GM18858 (cell line): ENCODE measurements at regions not wholly inside any gene's neighbourhood (a gene's known extent, or its start where the extent isn't known, plus 50 kb on each side); places are given as distances from the start of the nearest gene placed in this dataset.

Experiments used
- ATAC-seq: cut with Tn5 transposase; IDR thresholded peaks from one replicate; pipeline ENCODE4 v1.9.1; 2021; ENCODE audit not compliant: unreplicated experiment

GRCh38 chr11:95717314-95717713 lies 72.3 kb downstream of the FAM76B start:
- no peak for ATAC-seq

GRCh38 chr11:95716266-95716665 lies 73.3 kb downstream of the FAM76B start:
- peak; percentile 1 for ATAC-seq

GRCh38 chr11:95715777-95716241 lies 73.8 kb downstream of the FAM76B start:
- ATAC-seq = peak; percentile 77

GRCh38 chr11:95714843-95715776 lies 74.5 kb downstream of the FAM76B start:
- no peak for ATAC-seq

- ATAC-seq = no peak
These were observed 76.2 kb downstream of the FAM76B start for GRCh38 chr11:95713428-95713827.

DNA sequence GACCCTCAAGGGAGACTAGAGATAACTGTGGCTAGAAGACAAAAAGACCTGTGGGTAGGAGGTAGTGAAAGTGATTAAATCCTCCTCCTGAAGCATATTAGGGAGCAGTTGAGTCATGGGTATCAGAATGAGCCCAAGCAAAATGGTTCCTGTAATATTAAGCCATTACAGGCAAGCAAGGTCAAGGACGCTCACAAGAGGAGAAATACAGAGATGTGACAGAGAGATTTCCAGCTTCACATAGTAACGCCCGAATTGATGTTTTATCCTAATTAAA lies 77.7 kb downstream of the FAM76B start:
- peak; percentile 13 for ATAC-seq

DNA sequence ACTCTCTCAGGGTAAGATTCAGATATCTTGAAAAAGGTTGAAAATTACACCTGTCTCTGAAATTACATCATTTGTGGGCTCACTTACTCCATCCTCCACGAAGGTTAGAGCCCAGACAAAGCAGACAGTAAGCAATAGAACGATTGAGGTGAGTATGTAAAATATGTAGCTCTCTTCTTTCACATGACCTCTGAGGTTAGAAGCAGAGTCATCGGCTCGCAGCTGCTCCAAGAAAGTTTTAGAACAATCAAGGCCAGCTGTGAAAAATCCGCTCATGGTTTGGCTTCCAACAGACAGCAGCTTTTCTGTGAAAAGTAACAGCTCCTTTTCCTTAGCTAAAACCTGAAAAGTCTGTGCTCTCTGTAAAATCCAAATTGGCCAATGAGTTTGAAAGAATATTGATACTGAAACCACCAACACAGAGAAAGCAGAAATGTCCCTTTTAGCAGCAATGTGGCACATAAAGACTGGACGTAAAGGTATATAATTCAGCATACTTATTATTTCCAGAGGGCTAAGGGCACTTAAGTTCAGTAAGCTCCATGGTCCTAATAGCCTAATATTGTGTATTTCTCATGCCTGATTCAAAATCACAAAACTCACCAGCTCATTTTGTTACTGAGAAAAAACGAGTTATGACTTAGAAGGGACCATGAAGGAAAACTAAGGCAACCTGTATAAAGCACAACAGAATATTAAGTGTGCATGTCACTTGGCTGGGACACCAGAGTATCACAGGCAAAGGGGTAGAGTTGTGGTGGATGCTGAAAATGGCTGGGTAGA lies 78.2 kb downstream of the FAM76B start:
- ATAC-seq = peak; percentile 29

GRCh38 chr11:95708681-95709080 lies 80.9 kb downstream of the FAM76B start:
- ATAC-seq = no peak

DNA sequence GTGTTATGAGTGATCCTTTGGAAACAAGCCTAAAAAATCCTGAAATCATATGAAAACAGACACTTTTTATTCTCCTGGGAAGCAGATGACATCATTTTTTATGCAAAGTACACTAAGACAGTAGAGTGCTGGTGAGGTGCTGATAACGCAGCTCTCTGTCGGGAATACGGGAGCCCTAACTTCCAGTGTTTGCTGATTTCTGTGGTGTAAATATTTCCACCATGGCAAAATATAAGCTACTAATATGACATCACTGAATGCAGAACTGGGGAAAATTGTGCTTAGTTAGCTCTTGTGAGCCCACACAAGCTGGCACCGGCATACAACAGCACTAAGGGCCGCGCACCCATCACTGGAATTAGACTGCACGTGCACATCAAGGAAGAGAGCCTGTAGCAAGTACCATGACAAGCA lies 82.6 kb downstream of the FAM76B start:
- ATAC-seq = no peak

DNA sequence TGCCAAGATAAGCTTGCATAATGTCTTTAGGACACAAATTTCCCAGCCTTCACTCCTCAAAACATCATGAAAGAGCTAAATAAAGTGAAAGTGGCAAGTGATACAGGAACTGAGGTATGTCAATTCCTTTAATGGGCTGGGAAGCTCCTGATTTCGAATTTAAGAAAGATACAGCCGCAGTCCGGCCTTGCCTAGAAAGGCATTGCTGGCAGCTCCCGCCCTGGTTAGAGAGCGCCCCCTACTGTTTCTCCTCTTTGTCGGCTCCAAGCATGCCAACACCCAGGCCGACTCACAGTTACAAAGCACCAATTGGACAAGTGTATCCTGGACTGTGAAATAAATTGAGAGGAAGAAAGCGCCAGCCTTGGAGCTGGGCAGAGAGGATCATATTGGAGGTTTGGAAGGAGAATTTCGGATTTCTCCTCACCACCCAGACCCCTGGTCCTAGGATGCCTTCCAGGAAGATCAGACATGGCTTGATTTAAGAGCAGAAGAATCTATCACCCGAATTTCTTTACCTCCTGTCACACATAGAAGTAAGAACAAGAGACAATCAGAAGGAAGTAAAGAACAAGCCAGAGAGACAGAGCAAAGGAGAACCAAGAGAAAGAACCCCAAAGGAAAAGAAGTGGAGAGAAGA lies 84.0 kb downstream of the FAM76B start:
- ATAC-seq = peak; percentile 73

- no peak for ATAC-seq
These were observed 84.7 kb downstream of the FAM76B start for GRCh38 chr11:95704865-95705264.

DNA sequence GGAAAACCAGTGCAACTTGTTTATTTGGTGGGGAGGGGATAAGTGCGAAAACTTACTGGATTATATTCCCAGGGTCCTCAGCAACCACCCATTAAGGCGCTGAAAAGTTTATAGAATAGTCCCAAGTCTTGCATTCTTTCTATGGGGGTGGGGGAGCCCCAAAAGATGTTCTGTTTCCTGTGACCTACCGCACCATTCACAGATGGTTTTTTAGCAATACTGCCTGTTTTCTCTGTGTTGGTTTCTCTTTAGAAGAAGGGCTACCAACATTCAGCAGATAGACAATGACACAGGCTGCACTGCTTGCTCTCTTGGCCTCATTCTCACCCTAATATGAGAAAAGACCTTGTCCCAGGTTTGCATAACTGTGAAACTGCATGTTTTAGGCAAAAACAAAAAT lies 86.5 kb downstream of the FAM76B start:
- no peak for ATAC-seq

GRCh38 chr11:95702526-95702925 lies 87.1 kb downstream of the FAM76B start:
- ATAC-seq = no peak

GRCh38 chr11:95700471-95700817 lies 89.1 kb downstream of the FAM76B start:
- peak; percentile 30 for ATAC-seq

- peak; percentile 42 for ATAC-seq
These were observed 89.7 kb downstream of the FAM76B start for GRCh38 chr11:95699631-95700470.

DNA sequence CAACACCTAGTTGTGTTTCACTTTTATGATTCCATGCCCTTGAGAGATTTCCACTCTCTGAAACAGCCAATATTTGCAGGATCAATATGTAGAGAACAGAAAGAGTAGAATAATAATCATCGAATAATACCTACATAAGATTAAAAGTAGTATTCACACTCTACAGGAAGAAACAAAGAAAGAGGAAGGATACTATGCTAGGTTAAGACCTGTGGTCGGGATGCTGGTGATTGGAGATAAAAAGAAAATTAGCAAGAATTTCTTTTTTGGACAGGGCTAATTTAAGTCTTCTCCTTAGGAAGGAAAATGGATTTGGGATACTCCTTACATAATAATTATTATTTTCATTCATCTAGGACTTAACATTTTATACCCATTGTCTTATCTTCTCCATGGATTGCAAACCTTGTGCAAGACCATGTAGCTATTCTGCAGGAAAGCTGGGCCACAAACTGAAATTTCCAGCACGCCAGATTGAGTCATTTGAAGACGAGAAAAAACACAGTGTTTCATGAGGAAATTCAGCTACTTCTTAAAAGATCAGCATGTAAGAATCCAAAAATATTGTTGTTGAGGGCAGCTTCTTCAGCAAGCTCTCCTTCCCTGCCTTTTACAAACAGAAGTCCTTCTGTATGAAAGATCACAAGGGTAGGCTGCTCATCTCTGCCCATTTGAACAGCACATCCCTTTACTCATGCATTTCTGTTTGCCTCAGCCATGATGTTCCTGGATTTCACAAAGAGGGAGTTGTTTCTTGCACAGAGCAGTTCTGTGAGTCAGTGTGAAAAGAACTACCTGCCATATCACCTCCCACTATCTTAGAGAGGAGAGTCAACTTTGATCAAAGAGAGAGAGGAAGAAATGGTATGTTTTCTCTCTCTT lies 90.7 kb downstream of the FAM76B start:
- no peak for ATAC-seq

GRCh38 chr11:95697614-95698408 lies 91.8 kb downstream of the FAM76B start:
- ATAC-seq = no peak

DNA sequence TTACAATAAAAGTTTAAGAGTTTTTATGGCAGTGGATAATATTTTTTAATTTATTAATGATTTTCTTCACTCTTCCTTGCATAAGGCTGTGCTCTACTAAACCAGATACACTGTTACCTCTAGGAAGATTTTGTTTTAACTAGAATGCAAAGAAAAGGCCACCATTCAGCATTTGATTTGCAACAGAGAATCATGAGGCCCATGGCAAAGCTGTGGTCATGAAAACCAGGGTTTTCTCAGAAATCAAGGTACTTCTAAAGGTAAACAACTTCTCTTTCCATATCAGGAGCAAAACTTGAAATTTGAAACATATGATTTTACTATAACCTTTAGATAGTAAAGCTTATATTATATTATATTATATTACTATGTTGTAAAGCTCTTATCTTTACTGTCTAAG lies 94.4 kb downstream of the FAM76B start:
- ATAC-seq = no peak

- no peak for ATAC-seq
These were observed 96.3 kb downstream of the FAM76B start for GRCh38 chr11:95693298-95693697.
